ENCODE measurements at regions not wholly inside any gene's neighbourhood (a gene's known extent, or its start where the extent isn't known, plus 50 kb on each side); places are given as distances from the start of the nearest gene placed in this dataset.

GRCh38 chr6:112761740-112762139 lies 414.6 kb downstream of the RFPL4B start:
- Histone ChIP-seq H3K4me3 (replicated peaks; ENCODE audit: insufficient read depth, low read length) (no peak overlapping the region), H3K27me3 (ENCODE audit: insufficient read depth, poor library complexity, severe bottlenecking) (no peaks in the 10 kb centered on the region), H3K27ac (replicated peaks) (no peak overlapping the region)
- TF ChIP-seq SPI1 (IDR thresholded peaks at IDR 0.05; ENCODE audit: borderline replicate concordance, low read depth) (no peak), POLR2AphosphoS5 (IDR thresholded peaks at IDR 0.05; ENCODE audit: low read depth) (no peak), REST (IDR thresholded peaks at IDR 0.05; ENCODE audit: insufficient replicate concordance, low read depth) (no peak), GABPA (IDR thresholded peaks at IDR 0.05; ENCODE audit: low read depth) (no peak)
- TF ChIP-seq, protein P1, sequence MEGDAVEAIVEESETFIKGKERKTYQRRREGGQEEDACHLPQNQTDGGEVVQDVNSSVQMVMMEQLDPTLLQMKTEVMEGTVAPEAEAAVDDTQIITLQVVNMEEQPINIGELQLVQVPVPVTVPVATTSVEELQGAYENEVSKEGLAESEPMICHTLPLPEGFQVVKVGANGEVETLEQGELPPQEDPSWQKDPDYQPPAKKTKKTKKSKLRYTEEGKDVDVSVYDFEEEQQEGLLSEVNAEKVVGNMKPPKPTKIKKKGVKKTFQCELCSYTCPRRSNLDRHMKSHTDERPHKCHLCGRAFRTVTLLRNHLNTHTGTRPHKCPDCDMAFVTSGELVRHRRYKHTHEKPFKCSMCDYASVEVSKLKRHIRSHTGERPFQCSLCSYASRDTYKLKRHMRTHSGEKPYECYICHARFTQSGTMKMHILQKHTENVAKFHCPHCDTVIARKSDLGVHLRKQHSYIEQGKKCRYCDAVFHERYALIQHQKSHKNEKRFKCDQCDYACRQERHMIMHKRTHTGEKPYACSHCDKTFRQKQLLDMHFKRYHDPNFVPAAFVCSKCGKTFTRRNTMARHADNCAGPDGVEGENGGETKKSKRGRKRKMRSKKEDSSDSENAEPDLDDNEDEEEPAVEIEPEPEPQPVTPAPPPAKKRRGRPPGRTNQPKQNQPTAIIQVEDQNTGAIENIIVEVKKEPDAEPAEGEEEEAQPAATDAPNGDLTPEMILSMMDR (IDR thresholded peaks at IDR 0.05; ENCODE audit: insufficient read depth, low read length): no peak
- DNase-seq (ENCODE audit: low read depth in 1 of 2, low spot score in 1 of 2): no peak

GRCh38 chr6:112764377-112764776 lies 417.2 kb downstream of the RFPL4B start:
- TF ChIP-seq, protein P1 (IDR thresholded peaks at IDR 0.05; ENCODE audit: insufficient read depth, low read length): no peak
- TF ChIP-seq GABPA (IDR thresholded peaks at IDR 0.05; ENCODE audit: low read depth): no peak
- TF ChIP-seq POLR2AphosphoS5 (IDR thresholded peaks at IDR 0.05; ENCODE audit: low read depth): no peak
- no peak for TF ChIP-seq SPI1 (IDR thresholded peaks at IDR 0.05; ENCODE audit: borderline replicate concordance, low read depth)
- TF ChIP-seq REST (IDR thresholded peaks at IDR 0.05; ENCODE audit: insufficient replicate concordance, low read depth): no peak
- Histone ChIP-seq H3K27ac (replicated peaks) (no peak overlapping the region), H3K4me3 (replicated peaks; ENCODE audit: insufficient read depth, low read length) (no peak overlapping the region), H3K27me3 (ENCODE audit: insufficient read depth, poor library complexity, severe bottlenecking) (no peaks in the 10 kb centered on the region)
- DNase-seq (ENCODE audit: low read depth in 1 of 2, low spot score in 1 of 2): no peak

- no peaks in the 10 kb centered on the region for H3K27me3 ChIP-seq (ENCODE audit: insufficient read depth, poor library complexity, severe bottlenecking)
- TF ChIP-seq, protein P1 (IDR thresholded peaks at IDR 0.05; ENCODE audit: insufficient read depth, low read length): no peak
- no peak for TF ChIP-seq POLR2AphosphoS5 (IDR thresholded peaks at IDR 0.05; ENCODE audit: low read depth)
- no peak for TF ChIP-seq GABPA (IDR thresholded peaks at IDR 0.05; ENCODE audit: low read depth)
- no peak for TF ChIP-seq REST (IDR thresholded peaks at IDR 0.05; ENCODE audit: insufficient replicate concordance, low read depth)
- no peak for TF ChIP-seq SPI1 (IDR thresholded peaks at IDR 0.05; ENCODE audit: borderline replicate concordance, low read depth)
- H3K4me3 ChIP-seq (replicated peaks; ENCODE audit: insufficient read depth, low read length): no peak overlapping the region
- DNase-seq (ENCODE audit: low read depth in 1 of 2, low spot score in 1 of 2): no peak
- no peak overlapping the region for H3K27ac ChIP-seq (replicated peaks)
Observed at GRCh38 chr6:112770308-112770707, 423.2 kb downstream of the RFPL4B start.
